HepG2 (cell line): ENCODE measurements at regions not wholly inside any gene's neighbourhood (a gene's known extent, or its start where the extent isn't known, plus 50 kb on each side); places are given as distances from the start of the nearest gene placed in this dataset.

Source experiments
- BCLAF1 ChIP-seq: fragments of 450-650 bp; IDR thresholded peaks from 2 replicates; pipeline ENCODE4 v1.6.1; 2017; ENCODE audit warnings: mild to moderate bottlenecking
- CENPT ChIP-seq: sonication (generic); formaldehyde crosslinking; IDR thresholded peaks from 2 replicates; pipeline ENCODE4 v1.8.0; 2022; ENCODE audit warnings: low read depth, mild to moderate bottlenecking, moderate library complexity, missing genetic modification reagents
- FOXA1 ChIP-seq, 2 experiments: fragments of 450-650 bp in 1 of 2; sonication (generic) in 1 of 2; formaldehyde crosslinking in 1 of 2; IDR thresholded peaks; 2 replicates each; pipeline versions ENCODE4 v1.4.0 to v1.6.1; 2016 to 2020; ENCODE audit warnings: missing genetic modification reagents in 1 of 2
- HIC2 ChIP-seq: sonication (generic); formaldehyde crosslinking; IDR thresholded peaks from 2 replicates; pipeline ENCODE4 v1.9.0; 2022; ENCODE audit warnings: low read depth, missing genetic modification reagents
- KAT7 ChIP-seq: IDR thresholded peaks from 2 replicates; pipeline ENCODE4 v1.6.1; 2018; ENCODE audit warnings: borderline replicate concordance, missing compliant biosample characterization
- KLF6 ChIP-seq: IDR thresholded peaks from 2 replicates; pipeline ENCODE4 v1.8.0; 2016; ENCODE audit warnings: missing biosample characterization, missing genetic modification reagents
- LCORL ChIP-seq, 2 experiments: fragments of 450-650 bp in 1 of 2; sonication (generic) in 1 of 2; formaldehyde crosslinking in 1 of 2; IDR thresholded peaks; 2 replicates each; pipeline versions ENCODE4 v1.5.0 to v1.6.1; 2017 to 2020; ENCODE audit warnings: antibody characterized with exemption in 1 of 2, missing genetic modification reagents in 1 of 2
- NFIB ChIP-seq: sonication (generic); formaldehyde crosslinking; IDR thresholded peaks from 2 replicates; pipeline ENCODE4 v1.9.0; 2021; ENCODE audit warnings: missing genetic modification reagents, mild to moderate bottlenecking, borderline replicate concordance
- NFYB ChIP-seq: sonication (generic); formaldehyde crosslinking; IDR thresholded peaks from 2 replicates; pipeline ENCODE4 v1.4.0; 2020; ENCODE audit warnings: missing genetic modification reagents
- PCBP2 ChIP-seq: fragments of 200-400 bp; formaldehyde crosslinking; optimal IDR thresholded peaks from 2 replicates; pipeline ENCODE3; 2018; ENCODE audit warnings: low read length, low read depth; ENCODE audit not compliant: poor library complexity, severe bottlenecking
- SP140L ChIP-seq: sonication (generic); formaldehyde crosslinking; IDR thresholded peaks from 2 replicates; pipeline ENCODE4 v1.4.0; 2020; ENCODE audit warnings: missing genetic modification reagents, borderline replicate concordance
- SSRP1 ChIP-seq: IDR thresholded peaks from 2 replicates; pipeline ENCODE4 v1.6.1; 2016; ENCODE audit warnings: control low read depth
- ZC3H13 ChIP-seq: sonication (generic); formaldehyde crosslinking; IDR thresholded peaks from 2 replicates; pipeline ENCODE4 v1.8.1; 2023; ENCODE audit warnings: mild to moderate bottlenecking, missing genetic modification reagents, moderate library complexity
- ZFP90 ChIP-seq: sonication (generic); formaldehyde crosslinking; IDR thresholded peaks from 2 replicates; pipeline ENCODE4 v1.8.0; 2022; ENCODE audit warnings: missing genetic modification reagents, mild to moderate bottlenecking, inconsistent platforms, borderline replicate concordance
- ZNF292 ChIP-seq: sonication (generic); formaldehyde crosslinking; IDR thresholded peaks from 2 replicates; pipeline ENCODE4 v1.8.1; 2022; ENCODE audit warnings: mild to moderate bottlenecking, low read depth, missing genetic modification reagents, borderline replicate concordance
- ZNF446 ChIP-seq: sonication (generic); formaldehyde crosslinking; IDR thresholded peaks from 2 replicates; pipeline ENCODE4 v1.5.0; 2020; ENCODE audit warnings: mild to moderate bottlenecking, missing genetic modification reagents
- ZNF761 ChIP-seq: sonication (generic); formaldehyde crosslinking; conservative IDR thresholded peaks from 2 replicates; pipeline ENCODE4 v1.4.0; 2020; ENCODE audit warnings: mild to moderate bottlenecking, missing genetic modification reagents
- ZNF773 ChIP-seq: sonication (generic); formaldehyde crosslinking; IDR thresholded peaks from 2 replicates; pipeline ENCODE4 v1.4.0; 2020; ENCODE audit warnings: missing genetic modification reagents, borderline replicate concordance
- ZNF788 ChIP-seq: sonication (generic); formaldehyde crosslinking; IDR thresholded peaks from 2 replicates; pipeline ENCODE4 v1.5.0; 2020; ENCODE audit warnings: mild to moderate bottlenecking, missing genetic modification reagents, borderline replicate concordance
- ZNF790 ChIP-seq: sonication (generic); formaldehyde crosslinking; IDR thresholded peaks from 2 replicates; pipeline ENCODE4 v1.8.0; 2022; ENCODE audit warnings: missing genetic modification reagents, mild to moderate bottlenecking, borderline replicate concordance
- ZSCAN22 ChIP-seq: sonication (generic); formaldehyde crosslinking; IDR thresholded peaks from 2 replicates; pipeline ENCODE4 v1.4.0; 2020; ENCODE audit warnings: mild to moderate bottlenecking, missing genetic modification reagents
- TF ChIP-seq, protein P1 (sequence below): sonication (generic); formaldehyde crosslinking; IDR thresholded peaks from 2 replicates; pipeline ENCODE4 v1.4.0; 2020; ENCODE audit warnings: missing genetic modification reagents, borderline replicate concordance

DNA sequence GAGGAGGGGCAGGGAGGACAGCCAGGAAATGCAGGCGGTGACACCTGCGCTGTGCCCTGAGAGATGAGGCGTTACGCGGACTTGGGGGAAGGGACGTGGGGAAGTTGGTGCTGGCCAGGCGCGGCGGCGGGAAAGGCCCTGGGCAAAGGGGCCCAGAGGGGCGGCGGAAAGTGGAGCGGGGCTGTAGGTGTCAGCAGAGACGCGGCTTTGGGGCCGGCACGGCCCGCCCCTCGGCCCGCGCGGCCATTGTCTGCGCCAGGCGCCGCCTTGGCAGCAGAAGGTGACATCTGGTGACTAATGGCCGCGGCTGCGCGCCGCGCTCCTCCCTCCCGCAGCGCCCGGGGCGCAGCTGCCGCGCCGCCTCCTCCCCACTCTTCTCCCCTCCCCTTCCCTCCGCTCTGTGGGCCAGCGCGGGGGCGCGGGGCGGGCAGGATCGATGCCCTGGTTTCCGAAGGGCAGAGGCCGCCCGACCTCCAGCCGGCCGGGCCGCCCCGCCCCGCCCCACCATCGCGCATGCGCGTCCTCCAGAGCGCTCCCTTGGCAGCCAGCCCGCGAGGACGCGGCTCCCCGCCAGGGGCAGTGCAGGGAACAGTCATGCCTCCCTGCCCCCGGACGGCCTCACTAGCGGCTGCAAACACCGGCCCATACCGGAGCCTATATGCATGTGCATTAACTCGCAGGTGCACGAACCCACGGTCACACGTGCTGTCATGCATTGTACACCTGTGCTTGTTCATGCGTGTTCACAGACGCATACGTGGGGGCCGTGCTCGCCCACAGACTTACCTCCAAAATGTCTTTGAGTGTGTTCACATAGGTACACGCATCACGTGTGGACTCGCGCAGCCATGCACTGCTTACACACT, 269.6 kb downstream of the RPS24 start (continued):
- no peak for TF ChIP-seq ZSCAN22 (CRISPR knock-in tag)
- TF ChIP-seq SSRP1 (CRISPR knock-in tag), result 0 out of 2 replicates have a peak, but pooled peaks have one; percentile 48
- TF ChIP-seq NFIB (CRISPR knock-in tag), result no peak
- TF ChIP-seq CENPT (CRISPR knock-in tag), result no peak
- TF ChIP-seq BCLAF1, result no peak
- TF ChIP-seq ZFP90, result peak; percentile 30; the same call in 1 of the 2 replicates
- TF ChIP-seq HIC2, result peak; percentile 71
- no peak for TF ChIP-seq ZC3H13
- TF ChIP-seq ZNF788 (CRISPR knock-in tag), result peak; percentile 57
- no peak for TF ChIP-seq ZNF292 (CRISPR knock-in tag)
- TF ChIP-seq PCBP2, result no peak
- peak; percentile 17; the same call in 1 of the 2 replicates for TF ChIP-seq NFYB (CRISPR knock-in tag)
- no peak for TF ChIP-seq ZNF773
- TF ChIP-seq ZNF446 (CRISPR knock-in tag), result no peak
- TF ChIP-seq LCORL (IDR thresholded peaks at IDR 0.05), result no peak
- TF ChIP-seq LCORL (CRISPR knock-in tag; IDR thresholded peaks at IDR 0.05), result peak; percentile 86
- peak; percentile 82; the same call in 1 of the 2 replicates for TF ChIP-seq KAT7
- TF ChIP-seq ZNF790 (CRISPR knock-in tag), result no peak; the same call in 1 of the 2 replicates
- 0 out of 2 replicates have a peak, but pooled peaks have one; percentile 63 for TF ChIP-seq KLF6 (CRISPR knock-in tag)
- TF ChIP-seq, protein P1, sequence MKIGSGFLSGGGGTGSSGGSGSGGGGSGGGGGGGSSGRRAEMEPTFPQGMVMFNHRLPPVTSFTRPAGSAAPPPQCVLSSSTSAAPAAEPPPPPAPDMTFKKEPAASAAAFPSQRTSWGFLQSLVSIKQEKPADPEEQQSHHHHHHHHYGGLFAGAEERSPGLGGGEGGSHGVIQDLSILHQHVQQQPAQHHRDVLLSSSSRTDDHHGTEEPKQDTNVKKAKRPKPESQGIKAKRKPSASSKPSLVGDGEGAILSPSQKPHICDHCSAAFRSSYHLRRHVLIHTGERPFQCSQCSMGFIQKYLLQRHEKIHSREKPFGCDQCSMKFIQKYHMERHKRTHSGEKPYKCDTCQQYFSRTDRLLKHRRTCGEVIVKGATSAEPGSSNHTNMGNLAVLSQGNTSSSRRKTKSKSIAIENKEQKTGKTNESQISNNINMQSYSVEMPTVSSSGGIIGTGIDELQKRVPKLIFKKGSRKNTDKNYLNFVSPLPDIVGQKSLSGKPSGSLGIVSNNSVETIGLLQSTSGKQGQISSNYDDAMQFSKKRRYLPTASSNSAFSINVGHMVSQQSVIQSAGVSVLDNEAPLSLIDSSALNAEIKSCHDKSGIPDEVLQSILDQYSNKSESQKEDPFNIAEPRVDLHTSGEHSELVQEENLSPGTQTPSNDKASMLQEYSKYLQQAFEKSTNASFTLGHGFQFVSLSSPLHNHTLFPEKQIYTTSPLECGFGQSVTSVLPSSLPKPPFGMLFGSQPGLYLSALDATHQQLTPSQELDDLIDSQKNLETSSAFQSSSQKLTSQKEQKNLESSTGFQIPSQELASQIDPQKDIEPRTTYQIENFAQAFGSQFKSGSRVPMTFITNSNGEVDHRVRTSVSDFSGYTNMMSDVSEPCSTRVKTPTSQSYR (CRISPR knock-in tag), result no peak
- TF ChIP-seq ZNF761 (CRISPR knock-in tag), result 0 out of 2 replicates have a peak, but pooled peaks have one; percentile 44
- TF ChIP-seq FOXA1 (IDR thresholded peaks at IDR 0.05), result no peak
- TF ChIP-seq FOXA1 (CRISPR knock-in tag; IDR thresholded peaks at IDR 0.05), result no peak; the same call in 1 of the 2 replicates
- no peak for TF ChIP-seq SP140L (CRISPR knock-in tag)
